ENCODE measurements at regions not wholly inside any gene's neighbourhood (a gene's known extent, or its start where the extent isn't known, plus 50 kb on each side); places are given as distances from the start of the nearest gene placed in this dataset.
"Not testable (repeated sequence)": the region's sequence is repeated elsewhere in the genome, so short reads cannot be mapped to it uniquely, and the experiment has no call there.

DNA sequence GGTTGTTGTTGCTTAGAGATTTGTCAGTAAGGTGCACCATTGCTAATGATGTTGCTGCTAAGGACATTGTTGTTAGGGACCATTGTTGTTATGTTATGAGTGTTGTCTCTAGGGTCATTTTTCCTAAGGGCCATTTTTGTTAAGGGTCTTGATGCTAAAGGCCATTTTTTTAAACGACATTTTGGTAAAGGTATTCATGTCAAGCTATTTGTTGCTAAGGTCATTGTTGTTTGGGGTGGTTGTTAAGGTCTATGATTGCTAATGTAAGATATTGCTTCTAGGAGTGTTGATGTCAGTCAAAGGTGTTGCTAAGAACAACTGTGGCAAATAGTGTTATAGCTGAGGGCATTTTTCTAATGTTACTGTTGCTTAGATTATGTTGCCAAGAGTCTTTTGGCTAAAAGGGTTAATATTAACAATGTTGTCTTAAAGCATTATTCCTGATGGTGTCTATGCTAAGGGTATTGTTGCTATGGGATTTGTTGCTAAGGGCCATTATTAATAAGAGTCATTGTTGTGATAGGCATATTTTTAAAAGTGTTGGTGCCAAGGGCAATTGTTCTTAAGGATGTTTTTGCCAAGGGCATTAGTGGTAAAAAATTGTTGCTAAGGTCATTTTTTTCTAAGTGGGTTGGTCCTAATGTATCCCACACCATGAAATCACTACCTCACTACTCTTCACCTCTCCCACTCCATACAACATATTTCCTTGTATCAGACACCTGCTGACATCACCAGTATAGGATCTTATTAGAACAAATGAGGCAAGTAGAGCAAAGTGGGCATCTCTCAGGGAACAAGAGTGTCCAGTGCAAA, 56.2 kb downstream of the SPATA31A6 start:
- not testable (repeated sequence) for H3K4me3 ChIP-seq (ENCODE audit: low read depth, low read length); DNase-seq (ENCODE audit: low read depth)

DNA sequence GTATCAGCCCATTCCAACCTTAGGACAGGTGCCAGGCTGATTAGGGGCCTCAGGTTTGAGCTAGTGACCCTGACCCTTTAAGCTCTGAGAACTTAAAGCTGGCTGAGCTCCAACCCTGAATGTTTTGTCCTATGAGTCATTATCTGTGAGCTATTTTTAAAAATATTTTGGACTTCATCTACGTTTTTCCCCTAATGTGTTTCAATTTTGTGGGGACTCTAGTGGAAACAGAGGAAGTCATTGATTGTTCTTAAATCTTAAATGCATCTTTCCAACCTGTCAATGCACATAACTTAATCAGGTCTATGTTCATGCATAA, 56.8 kb downstream of the SPATA31A6 start:
- peak; percentile 5 for DNase-seq (ENCODE audit: low read depth)
- not testable (repeated sequence) for H3K4me3 ChIP-seq (ENCODE audit: low read depth, low read length)

DNA sequence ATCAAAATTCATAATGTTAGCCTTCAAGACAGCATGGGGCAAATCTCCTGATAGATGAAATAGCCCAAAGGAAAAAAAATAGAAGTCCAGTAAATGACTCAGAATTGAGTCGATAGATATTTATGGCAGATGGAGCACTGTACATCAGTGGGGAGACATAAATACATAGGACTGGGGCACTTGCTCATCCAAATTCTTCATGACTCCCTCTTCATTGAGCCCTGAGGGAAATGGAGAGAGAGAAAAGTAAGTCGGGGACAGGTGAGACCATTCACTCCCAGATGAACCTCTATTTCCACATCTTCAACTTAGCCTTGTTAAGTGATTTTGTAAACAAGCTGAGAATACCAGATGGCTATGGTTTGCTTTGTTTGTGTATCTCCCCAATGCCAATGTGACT, 59.8 kb downstream of the SPATA31A6 start:
- DNase-seq (ENCODE audit: low read depth): peak; percentile 2
- not testable (repeated sequence) for H3K4me3 ChIP-seq (ENCODE audit: low read depth, low read length)

DNA sequence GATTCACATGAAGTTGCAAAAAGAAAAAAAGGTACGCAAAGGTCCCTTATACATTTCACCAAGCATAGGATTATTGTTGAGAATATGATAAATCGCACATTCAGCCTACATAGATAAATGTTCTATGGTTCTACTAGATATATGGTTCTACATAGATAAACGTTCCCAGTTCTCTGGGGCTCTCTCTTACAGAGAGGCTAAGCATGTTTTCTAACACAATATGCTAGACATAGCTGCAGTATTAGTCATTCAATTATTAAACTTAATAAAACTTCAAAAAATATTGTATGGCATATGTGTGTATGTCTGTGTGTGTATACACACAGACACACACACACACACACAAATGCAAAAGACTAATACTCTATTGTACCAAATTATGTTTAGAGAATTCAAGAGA, 60.4 kb downstream of the SPATA31A6 start:
- not testable (repeated sequence) for H3K4me3 ChIP-seq (ENCODE audit: low read depth, low read length); DNase-seq (ENCODE audit: low read depth)

DNA sequence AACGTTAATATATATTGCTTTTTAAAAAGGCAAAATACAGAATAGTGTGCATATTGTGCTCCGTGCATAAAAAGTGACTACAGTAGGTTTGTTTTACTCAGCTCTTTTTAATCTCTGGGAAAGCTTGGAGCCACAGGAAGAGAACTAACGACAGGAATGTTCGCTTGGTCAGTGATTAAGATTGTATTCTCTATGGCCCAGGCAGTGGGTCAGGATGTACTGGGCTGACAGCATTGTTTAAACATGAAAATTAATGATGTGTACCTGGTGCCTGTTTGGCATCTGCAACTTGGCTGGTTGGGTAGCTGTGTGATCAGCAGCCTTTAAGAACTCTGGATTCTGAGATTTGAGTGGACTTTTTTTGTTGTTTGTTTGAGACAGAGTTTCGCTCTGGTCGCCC, 85.3 kb downstream of the SPATA31A6 start:
- not testable (repeated sequence) for H3K4me3 ChIP-seq (ENCODE audit: low read depth, low read length); DNase-seq (ENCODE audit: low read depth)

DNA sequence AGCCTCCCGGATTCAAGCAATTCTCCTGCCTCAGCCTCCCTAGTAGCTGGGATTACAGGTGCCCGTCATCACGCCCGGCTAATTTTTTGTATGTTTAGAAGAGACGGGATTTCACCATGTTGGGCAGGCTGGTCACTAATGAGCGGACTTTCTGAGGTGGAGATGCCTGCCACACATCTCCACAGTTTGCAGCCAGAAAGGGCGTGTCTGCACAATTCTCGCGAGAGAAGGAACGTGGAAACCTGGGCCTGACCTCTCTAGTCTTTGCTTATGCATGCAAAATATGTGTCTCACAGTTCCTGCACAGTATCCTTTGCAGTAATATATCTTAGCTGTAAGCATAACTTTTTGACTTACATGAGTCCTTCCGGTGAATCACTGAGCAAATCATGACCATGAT, 85.7 kb downstream of the SPATA31A6 start:
- not testable (repeated sequence) for DNase-seq (ENCODE audit: low read depth)

DNA sequence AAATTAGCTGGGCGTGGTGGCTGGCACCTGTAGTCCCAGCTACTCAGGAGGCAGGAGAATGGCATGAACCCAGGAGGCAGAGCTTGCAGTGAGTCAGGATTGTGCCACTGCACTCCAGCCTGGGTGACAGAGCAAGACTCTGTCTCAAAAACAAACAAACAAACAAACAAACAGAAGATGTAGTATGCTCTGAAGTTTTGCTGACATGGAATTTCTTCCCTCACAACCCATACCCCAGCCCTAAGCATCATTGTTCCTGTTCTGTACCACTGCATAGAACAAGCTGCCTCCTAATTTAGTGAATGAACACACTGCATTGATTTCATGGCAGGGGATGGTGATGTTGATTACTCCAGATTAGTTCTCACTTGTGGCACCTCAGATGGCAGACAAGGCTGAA, 89.7 kb downstream of the SPATA31A6 start:
- not testable (repeated sequence) for DNase-seq (ENCODE audit: low read depth); H3K4me3 ChIP-seq (ENCODE audit: low read depth, low read length)

More for the DNA sequence above, 85.7 kb downstream of the SPATA31A6 start:
- not testable (repeated sequence) for H3K4me3 ChIP-seq (ENCODE audit: low read depth, low read length)

DNA sequence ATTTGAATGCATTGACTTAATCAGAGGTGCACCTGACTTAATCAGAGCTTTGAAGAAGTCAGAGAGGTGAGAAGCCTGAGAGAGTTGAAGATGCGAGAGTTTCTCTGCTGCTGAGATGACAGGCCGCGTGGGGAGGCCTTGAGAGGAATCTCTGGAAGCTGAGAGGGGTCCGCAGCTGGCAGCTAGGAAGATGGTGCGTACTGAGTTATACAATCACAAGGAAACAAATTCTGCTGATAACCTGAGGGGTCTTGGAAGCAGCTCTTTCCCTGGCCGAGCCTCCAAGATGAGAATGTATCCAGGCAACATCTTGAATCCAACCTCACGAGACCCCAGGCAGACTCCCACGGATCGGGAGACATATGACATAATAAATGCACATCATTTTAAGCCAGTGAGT, 91.7 kb downstream of the SPATA31A6 start:
- TF ChIP-seq, protein P1, sequence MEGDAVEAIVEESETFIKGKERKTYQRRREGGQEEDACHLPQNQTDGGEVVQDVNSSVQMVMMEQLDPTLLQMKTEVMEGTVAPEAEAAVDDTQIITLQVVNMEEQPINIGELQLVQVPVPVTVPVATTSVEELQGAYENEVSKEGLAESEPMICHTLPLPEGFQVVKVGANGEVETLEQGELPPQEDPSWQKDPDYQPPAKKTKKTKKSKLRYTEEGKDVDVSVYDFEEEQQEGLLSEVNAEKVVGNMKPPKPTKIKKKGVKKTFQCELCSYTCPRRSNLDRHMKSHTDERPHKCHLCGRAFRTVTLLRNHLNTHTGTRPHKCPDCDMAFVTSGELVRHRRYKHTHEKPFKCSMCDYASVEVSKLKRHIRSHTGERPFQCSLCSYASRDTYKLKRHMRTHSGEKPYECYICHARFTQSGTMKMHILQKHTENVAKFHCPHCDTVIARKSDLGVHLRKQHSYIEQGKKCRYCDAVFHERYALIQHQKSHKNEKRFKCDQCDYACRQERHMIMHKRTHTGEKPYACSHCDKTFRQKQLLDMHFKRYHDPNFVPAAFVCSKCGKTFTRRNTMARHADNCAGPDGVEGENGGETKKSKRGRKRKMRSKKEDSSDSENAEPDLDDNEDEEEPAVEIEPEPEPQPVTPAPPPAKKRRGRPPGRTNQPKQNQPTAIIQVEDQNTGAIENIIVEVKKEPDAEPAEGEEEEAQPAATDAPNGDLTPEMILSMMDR (IDR thresholded peaks at IDR 0.05; ENCODE audit: insufficient read depth, low read depth, low read length): no peak
- H3K4me3 ChIP-seq (ENCODE audit: low read depth, low read length): no peak overlapping the region
- DNase-seq (ENCODE audit: low read depth): no peak

DNA sequence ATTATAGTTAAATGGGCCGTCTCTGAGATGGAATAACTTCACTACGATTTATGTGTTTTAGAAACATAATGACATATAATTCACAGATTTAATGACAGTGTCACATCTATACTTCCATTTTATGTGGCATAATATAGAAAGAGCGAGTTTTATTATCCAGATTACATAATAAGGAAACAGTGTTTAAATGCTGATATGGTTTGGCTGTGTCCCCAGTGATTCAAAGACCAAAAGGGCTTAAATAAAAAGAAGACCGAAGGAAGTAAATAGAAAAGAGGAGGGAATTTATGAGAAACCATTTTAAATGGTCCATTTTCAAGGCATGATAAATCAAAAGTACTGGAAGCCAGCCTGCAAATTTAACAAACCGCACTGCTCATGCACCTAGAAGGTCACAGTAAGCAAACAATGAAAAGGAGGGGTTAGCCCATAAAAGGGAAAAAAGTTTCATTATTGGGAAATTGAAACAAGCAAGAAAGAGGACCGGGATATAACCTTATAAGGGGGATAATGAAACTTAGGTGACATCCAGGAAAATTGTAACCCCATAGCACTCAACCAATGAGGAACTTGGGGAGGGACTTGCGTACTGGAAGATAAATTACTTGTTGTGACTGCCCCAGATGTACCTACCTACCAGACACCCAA, 99.2 kb downstream of the SPATA31A6 start:
- not testable (repeated sequence) for DNase-seq (ENCODE audit: low read depth); H3K4me3 ChIP-seq (ENCODE audit: low read depth, low read length)

DNA sequence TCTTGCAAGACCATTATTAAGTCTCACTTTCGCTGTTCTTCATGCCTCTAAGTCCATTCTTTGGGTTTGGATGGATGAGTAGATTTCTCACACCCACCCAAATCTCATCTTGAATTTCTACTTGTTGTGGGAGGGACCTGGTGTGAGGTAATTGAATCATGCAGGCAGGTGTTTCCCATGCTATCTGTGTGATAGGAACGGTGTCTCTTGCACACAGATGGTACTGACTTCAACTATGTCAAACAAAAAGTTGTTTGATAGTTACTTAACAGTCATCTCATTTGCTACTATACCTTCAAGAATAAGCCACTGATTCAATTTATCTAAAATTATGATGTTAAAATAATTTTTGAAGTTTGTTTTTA, 99.7 kb downstream of the SPATA31A6 start:
- not testable (repeated sequence) for DNase-seq (ENCODE audit: low read depth); H3K4me3 ChIP-seq (ENCODE audit: low read depth, low read length)

DNA sequence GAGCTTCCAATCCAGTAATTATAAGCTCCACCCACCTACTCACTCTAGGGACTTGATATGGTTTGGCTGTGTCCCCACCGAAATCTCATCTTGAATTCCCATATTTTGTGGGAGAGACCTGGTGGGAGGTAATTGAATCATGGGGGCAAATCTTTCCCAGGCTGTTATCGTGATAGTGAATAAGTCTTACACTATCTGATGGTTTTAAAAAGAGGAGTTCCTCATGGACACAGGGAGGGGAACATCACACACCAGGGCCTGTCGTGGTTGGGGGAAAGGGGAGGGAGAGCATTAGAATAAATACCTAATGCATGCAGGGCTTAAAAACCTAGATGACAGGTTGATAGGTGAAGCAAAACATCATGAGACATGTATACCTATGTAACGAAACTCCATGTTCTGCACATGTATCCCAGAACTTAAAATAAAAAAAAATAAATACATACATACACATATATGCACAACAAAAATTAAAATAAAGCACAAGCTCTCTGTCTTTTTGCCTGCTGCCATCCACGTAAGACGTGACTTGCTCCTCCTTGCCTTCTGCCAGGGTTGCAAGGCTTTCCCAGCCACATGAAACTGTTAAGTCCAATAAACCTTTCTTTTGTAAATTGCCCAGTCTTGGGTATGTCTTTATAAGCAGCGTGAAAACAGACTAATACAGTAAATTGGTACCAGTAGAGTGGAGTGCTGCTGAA, 102.8 kb downstream of the SPATA31A6 start:
- H3K4me3 ChIP-seq (ENCODE audit: low read depth, low read length); DNase-seq (ENCODE audit: low read depth): not testable (repeated sequence)

DNA sequence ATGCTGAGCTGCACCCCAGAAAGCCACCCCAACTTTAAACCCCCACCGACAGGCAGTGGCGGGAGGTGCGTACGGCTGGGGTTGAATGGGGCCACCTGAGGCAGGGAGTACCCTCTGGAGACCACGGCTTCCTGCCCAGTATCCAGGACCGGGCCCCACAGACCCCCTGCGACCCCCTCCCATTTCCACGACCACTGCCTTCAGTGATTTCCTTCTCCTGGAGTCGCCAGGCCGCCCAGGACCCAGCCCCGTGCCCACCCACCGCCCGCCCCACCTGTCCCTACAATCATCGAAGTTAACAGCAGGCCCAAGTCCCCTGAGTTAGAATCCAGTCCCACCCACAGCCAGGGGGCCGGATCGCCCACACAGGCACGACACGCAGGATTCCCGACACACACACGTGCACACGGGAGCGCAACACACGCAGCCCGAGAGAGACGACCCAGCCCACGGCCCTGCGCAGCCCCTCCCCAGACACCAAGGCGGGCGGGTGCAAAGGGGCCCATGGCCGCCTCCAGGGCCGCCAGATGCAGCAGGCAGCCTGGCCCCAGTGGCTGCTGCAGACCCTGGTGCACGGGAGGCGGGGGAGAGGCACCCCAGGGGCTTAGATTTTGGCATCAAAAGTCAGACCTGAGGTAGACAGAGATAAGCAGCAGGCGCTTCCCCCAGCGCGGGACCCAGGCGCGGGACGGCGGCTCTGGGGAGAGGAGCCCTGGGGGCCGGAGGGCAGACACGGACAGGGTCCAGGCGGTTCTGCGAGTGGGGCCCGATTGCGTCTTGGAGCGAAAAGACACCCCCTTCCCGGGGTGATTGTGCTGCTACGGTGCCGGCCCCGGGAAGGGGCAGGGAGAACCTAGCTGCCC, 104.8 kb downstream of the SPATA31A6 start:
- H3K4me3 ChIP-seq (ENCODE audit: low read depth, low read length); DNase-seq (ENCODE audit: low read depth): not testable (repeated sequence)

DNA sequence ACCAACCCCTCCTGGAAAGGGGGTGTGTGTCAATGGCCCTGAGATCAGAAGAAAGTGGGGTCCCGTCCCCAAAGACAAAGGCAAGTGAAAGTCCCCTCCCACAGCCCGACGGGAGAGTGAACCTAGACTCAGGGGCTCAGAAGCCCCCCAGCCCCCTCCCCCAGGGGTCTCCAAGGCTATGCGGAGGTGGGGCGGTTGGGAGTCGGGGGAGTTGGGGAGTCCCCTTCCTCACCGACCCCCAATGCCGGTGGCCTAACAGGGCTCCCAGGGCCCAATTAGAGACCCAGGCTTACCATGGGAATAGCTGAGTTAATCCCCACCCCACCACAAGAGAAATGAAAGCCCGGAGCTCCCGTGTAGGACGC, 105.4 kb downstream of the SPATA31A6 start:
- DNase-seq (ENCODE audit: low read depth); H3K4me3 ChIP-seq (ENCODE audit: low read depth, low read length): not testable (repeated sequence)

DNA sequence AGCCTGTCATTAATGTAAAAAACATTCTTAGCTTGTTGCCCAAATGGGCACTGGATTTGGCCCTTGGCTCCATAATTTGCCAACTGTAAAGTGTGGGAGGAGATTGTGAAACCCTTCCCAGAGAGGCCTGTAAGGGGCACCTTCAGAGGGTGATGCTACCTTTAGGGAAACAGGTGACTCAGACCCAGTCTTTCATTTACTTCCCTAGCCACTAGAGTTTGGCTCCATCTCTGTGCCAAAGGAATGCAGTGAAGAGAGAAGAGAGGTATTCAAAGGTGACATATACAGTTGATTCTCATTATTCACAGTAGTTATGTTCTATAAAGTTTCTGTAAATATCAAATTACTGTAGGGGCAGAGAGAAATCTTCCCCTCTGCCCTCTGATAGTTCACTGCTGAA, 116.7 kb downstream of the SPATA31A6 start:
- not testable (repeated sequence) for DNase-seq (ENCODE audit: low read depth); H3K4me3 ChIP-seq (ENCODE audit: low read depth, low read length)

DNA sequence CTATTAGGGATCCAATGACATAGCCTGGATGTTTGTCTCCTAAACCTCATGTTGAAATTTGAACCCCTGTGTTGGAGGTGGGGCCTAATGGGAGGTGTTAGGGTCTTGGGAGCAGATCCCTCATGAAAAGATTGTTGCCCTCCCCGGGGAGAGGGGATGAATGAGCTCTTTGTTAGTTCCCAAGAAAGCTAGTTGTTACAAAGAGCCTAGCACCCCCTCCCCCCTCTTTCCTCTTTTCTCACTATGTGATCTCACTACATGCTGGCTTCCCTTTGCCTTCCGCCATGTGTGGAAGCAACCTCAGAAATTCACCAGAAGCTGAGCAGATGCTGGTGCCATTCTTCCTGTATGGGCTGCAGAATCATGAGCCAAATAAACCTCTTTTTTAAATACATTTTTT, 123.2 kb downstream of the SPATA31A6 start:
- not testable (repeated sequence) for DNase-seq (ENCODE audit: low read depth); H3K4me3 ChIP-seq (ENCODE audit: low read depth, low read length)

DNA sequence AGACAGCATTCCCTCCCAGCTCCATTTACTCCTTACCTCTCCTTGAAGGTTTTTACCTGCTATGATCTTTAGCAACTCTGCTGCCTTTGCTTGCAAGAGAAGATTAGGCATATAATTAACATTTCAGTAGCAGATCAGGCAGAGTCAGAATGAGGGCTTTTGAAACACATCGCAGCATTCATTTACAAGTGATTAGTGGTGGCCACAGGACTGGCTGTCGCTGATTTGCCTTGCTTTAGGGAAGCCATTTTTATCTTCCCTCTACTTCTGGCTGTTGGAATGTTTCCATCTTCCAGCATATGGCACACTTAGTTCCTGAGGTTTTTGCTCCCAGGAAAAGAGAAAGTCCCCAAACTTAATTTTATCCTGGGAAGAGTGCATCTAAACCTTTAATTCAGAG, 124.0 kb downstream of the SPATA31A6 start:
- not testable (repeated sequence) for H3K4me3 ChIP-seq (ENCODE audit: low read depth, low read length); DNase-seq (ENCODE audit: low read depth)

DNA sequence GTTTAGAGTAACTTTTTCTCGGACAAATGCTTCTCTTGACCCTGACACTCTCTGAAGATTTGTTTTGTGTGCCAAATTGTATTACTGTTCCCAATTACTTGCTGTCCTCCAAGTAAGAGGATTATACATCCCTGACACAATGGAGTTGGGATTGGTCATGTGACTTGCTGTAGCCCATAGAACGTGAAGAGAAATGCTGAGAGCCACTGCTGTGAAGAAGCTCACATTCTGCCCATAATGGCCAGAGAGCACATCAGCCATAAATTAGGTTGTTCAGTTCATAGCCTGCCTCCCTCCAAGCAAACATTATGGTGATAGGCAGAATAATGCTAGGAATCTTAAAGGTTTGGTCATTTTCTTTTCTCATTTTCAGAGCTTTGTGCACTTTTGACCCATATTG, 127.5 kb downstream of the SPATA31A6 start:
- DNase-seq (ENCODE audit: low read depth): not testable (repeated sequence)

DNA sequence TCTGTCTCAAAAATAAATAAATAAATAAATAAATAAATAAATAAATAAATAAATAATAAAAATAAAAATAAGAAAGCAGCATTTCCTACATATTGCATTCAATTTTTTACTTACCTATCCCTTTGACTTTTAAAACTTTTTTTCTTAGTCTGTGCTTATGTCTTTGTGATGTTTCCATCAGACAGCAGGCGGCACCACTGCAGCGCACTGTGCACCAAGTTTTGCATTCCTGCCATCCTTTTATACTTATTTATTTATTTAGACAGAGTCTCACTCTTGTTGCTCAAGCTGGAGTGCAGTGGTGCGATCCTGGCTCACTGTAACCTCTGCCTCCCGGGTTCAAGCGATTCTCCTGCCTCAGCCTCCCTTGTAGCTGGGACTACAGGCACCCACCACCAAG, 132.6 kb downstream of the SPATA31A6 start:
- DNase-seq (ENCODE audit: low read depth); H3K4me3 ChIP-seq (ENCODE audit: low read depth, low read length): not testable (repeated sequence)

More for the DNA sequence above, 127.5 kb downstream of the SPATA31A6 start:
- H3K4me3 ChIP-seq (ENCODE audit: low read depth, low read length): not testable (repeated sequence)
